Activated T-cell treated with anti-CD3 and anti-CD28 coated beads, Interleukin-2, amount 50 U/mL, for 4 hours (primary cell): ENCODE measurements at regions not wholly inside any gene's neighbourhood (a gene's known extent, or its start where the extent isn't known, plus 50 kb on each side); places are given as distances from the start of the nearest gene placed in this dataset.
"Not testable (repeated sequence)": the region's sequence is repeated elsewhere in the genome, so short reads cannot be mapped to it uniquely, and the experiment has no call there.

Experiments
- ATAC-seq, 2 donors: fragments of 200-7000 bp; cut with Tn5 transposase; one replicate each; pipeline ENCODE4 v1.10.0; 2021
- DNase-seq: peaks from one replicate; pipeline ENCODE4 v3.0.0-alpha.2; 2020
- H3K27me3 Mint-ChIP-seq: one replicate; pipeline ENCODE4 v1.8.0; 2021; ENCODE audit warnings: low read depth, mixed read lengths
- H3K36me3 Mint-ChIP-seq: one replicate; pipeline ENCODE4 v1.8.0; 2022; ENCODE audit warnings: mixed read lengths; ENCODE audit not compliant: insufficient read depth
- H3K4me1 Mint-ChIP-seq: one replicate; pipeline ENCODE4 v1.8.0; 2021; ENCODE audit warnings: low read depth, mixed read lengths
- H3K4me3 Mint-ChIP-seq: one replicate; pipeline ENCODE4 v1.8.0; 2021; ENCODE audit warnings: mild to moderate bottlenecking, moderate library complexity, mixed read lengths
- H3K9me3 Mint-ChIP-seq: one replicate; pipeline ENCODE4 v1.8.0; 2021; ENCODE audit warnings: mixed read lengths

GRCh38 chr15:96213896-96214295 is 116.6 kb upstream of the NR2F2 start:
- no peak for DNase-seq
- peaks cover 4% of the 10 kb centered on the region for H3K9me3 Mint-ChIP-seq
- H3K4me1 Mint-ChIP-seq, result no peaks in the 10 kb centered on the region

GRCh38 chr15:96216481-96216880 is 114.0 kb upstream of the NR2F2 start:
- H3K27me3 Mint-ChIP-seq, H3K9me3 Mint-ChIP-seq, H3K4me1 Mint-ChIP-seq, DNase-seq, H3K4me3 Mint-ChIP-seq, H3K36me3 Mint-ChIP-seq, ATAC-seq: not testable (repeated sequence)

More at GRCh38 chr15:96213896-96214295, 116.6 kb upstream of the NR2F2 start:
- Mint-ChIP-seq H3K36me3 (no peaks in the 10 kb centered on the region), H3K27me3 (peaks cover 5% of the 10 kb centered on the region), H3K4me3 (no peak overlapping the region)
- no peak for ATAC-seq

- H3K9me3 Mint-ChIP-seq, result peaks cover 4% of the 10 kb centered on the region
Observed at GRCh38 chr15:96217983-96218382, 112.5 kb upstream of the NR2F2 start.

GRCh38 chr15:96218623-96219455 is 111.7 kb upstream of the NR2F2 start:
- peaks cover 12% of the 10 kb centered on the region for H3K27me3 Mint-ChIP-seq
- DNase-seq, result no peak
- H3K4me3 Mint-ChIP-seq, result no peak overlapping the region
- H3K36me3 Mint-ChIP-seq, result no peaks in the 10 kb centered on the region
- peaks cover 4% of the 10 kb centered on the region for H3K9me3 Mint-ChIP-seq
- H3K4me1 Mint-ChIP-seq, result no peaks in the 10 kb centered on the region
- ATAC-seq, result no peak

More at GRCh38 chr15:96217983-96218382, 112.5 kb upstream of the NR2F2 start:
- Mint-ChIP-seq H3K36me3 (no peaks in the 10 kb centered on the region), H3K4me1 (no peaks in the 10 kb centered on the region), H3K27me3 (peaks cover 10% of the 10 kb centered on the region), H3K4me3 (no peak overlapping the region)
- DNase-seq (no peak), ATAC-seq (no peak)

GRCh38 chr15:96219681-96220080 is 110.8 kb upstream of the NR2F2 start:
- DNase-seq (no peak), ATAC-seq (no peak)
- H3K27me3 Mint-ChIP-seq, result peaks cover 12% of the 10 kb centered on the region
- H3K4me1 Mint-ChIP-seq, result no peaks in the 10 kb centered on the region
- peaks cover 4% of the 10 kb centered on the region for H3K9me3 Mint-ChIP-seq
- H3K4me3 Mint-ChIP-seq, result no peak overlapping the region
- no peaks in the 10 kb centered on the region for H3K36me3 Mint-ChIP-seq

GRCh38 chr15:96220657-96221056 is 109.8 kb upstream of the NR2F2 start:
- DNase-seq (no peak), ATAC-seq (no peak)
- Mint-ChIP-seq H3K36me3 (no peaks in the 10 kb centered on the region), H3K9me3 (peaks cover 4% of the 10 kb centered on the region), H3K4me3 (no peak overlapping the region), H3K4me1 (no peaks in the 10 kb centered on the region), H3K27me3 (peaks cover 12% of the 10 kb centered on the region)

GRCh38 chr15:96222981-96223380 is 107.5 kb upstream of the NR2F2 start:
- H3K9me3 Mint-ChIP-seq, result no peaks in the 10 kb centered on the region
- no peaks in the 10 kb centered on the region for H3K4me1 Mint-ChIP-seq
- H3K36me3 Mint-ChIP-seq, result no peaks in the 10 kb centered on the region
- DNase-seq, result no peak
- no peak overlapping the region for H3K4me3 Mint-ChIP-seq
- peaks cover 7% of the 10 kb centered on the region for H3K27me3 Mint-ChIP-seq
- ATAC-seq, result no peak

GRCh38 chr15:96223939-96224338 is 106.6 kb upstream of the NR2F2 start:
- no peak for ATAC-seq
- H3K27me3 Mint-ChIP-seq, result peaks cover 7% of the 10 kb centered on the region
- no peaks in the 10 kb centered on the region for H3K36me3 Mint-ChIP-seq
- H3K4me1 Mint-ChIP-seq, result no peaks in the 10 kb centered on the region
- DNase-seq, result no peak
- no peak overlapping the region for H3K4me3 Mint-ChIP-seq
- no peaks in the 10 kb centered on the region for H3K9me3 Mint-ChIP-seq

GRCh38 chr15:96225642-96226259 is 104.7 kb upstream of the NR2F2 start:
- Mint-ChIP-seq H3K27me3 (peaks cover 7% of the 10 kb centered on the region), H3K4me1 (no peaks in the 10 kb centered on the region), H3K4me3 (no peak overlapping the region), H3K9me3 (no peaks in the 10 kb centered on the region), H3K36me3 (no peaks in the 10 kb centered on the region)
- DNase-seq, result no peak
- ATAC-seq, result no peak

- Mint-ChIP-seq H3K9me3 (peaks cover 3% of the 10 kb centered on the region), H3K4me3 (no peak overlapping the region), H3K27me3 (no peaks in the 10 kb centered on the region), H3K36me3 (no peaks in the 10 kb centered on the region), H3K4me1 (no peaks in the 10 kb centered on the region)
- ATAC-seq (no peak), DNase-seq (no peak)
Observed at GRCh38 chr15:96230526-96231181, 99.8 kb upstream of the NR2F2 start.

GRCh38 chr15:96232335-96232734 is 98.2 kb upstream of the NR2F2 start:
- no peak for DNase-seq
- Mint-ChIP-seq H3K4me1 (no peaks in the 10 kb centered on the region), H3K9me3 (peaks cover 3% of the 10 kb centered on the region), H3K36me3 (no peaks in the 10 kb centered on the region), H3K27me3 (peaks cover 2% of the 10 kb centered on the region), H3K4me3 (no peak overlapping the region)
- ATAC-seq, result no peak

GRCh38 chr15:96234109-96234892 is 96.2 kb upstream of the NR2F2 start:
- DNase-seq (no peak), ATAC-seq (no peak)
- peaks cover 3% of the 10 kb centered on the region for H3K9me3 Mint-ChIP-seq
- H3K36me3 Mint-ChIP-seq, result no peaks in the 10 kb centered on the region
- no peak overlapping the region for H3K4me3 Mint-ChIP-seq
- H3K27me3 Mint-ChIP-seq, result peaks cover 2% of the 10 kb centered on the region
- no peaks in the 10 kb centered on the region for H3K4me1 Mint-ChIP-seq

GRCh38 chr15:96237002-96237401 is 93.5 kb upstream of the NR2F2 start:
- DNase-seq (no peak), ATAC-seq (no peak)
- no peaks in the 10 kb centered on the region for H3K36me3 Mint-ChIP-seq
- H3K4me3 Mint-ChIP-seq, result no peak overlapping the region
- H3K27me3 Mint-ChIP-seq, result peaks cover 2% of the 10 kb centered on the region
- H3K4me1 Mint-ChIP-seq, result no peaks in the 10 kb centered on the region
- H3K9me3 Mint-ChIP-seq, result no peaks in the 10 kb centered on the region

- Mint-ChIP-seq H3K27me3 (peaks cover 13% of the 10 kb centered on the region), H3K9me3 (peaks cover 7% of the 10 kb centered on the region), H3K4me1 (no peaks in the 10 kb centered on the region), H3K4me3 (no peak overlapping the region), H3K36me3 (no peaks in the 10 kb centered on the region)
- DNase-seq (no peak), ATAC-seq (no peak)
Observed at GRCh38 chr15:96242761-96243160, 87.7 kb upstream of the NR2F2 start.
